GM12878 (cell line): ENCODE measurements at regions not wholly inside any gene's neighbourhood (a gene's known extent, or its start where the extent isn't known, plus 50 kb on each side); places are given as distances from the start of the nearest gene placed in this dataset.

Experiments
- ATAC-seq: fragments of 200-7000 bp; cut with Tn5 transposase; 3 replicates; pipeline ENCODE4 v1.9.1; 2020; ENCODE audit warnings: mild to moderate bottlenecking, moderate library complexity
- BruUV-seq: library from RNA; stranded (reverse); fragments of 400-500 nt; replicated peaks from 2 replicates; lab custom pipeline; 2021; lab: Mats Ljungman, UMichigan
- CTCF ChIA-PET: fragments of 300-600 bp; sonication (Branson Sonifier 250); formaldehyde crosslinking; extraction: SDS; loops from one replicate; lab custom pipeline; 2021; ENCODE audit warnings: inconsistent platforms; lab: Yijun Ruan, JAX
- POLR2A ChIA-PET: fragments of 350-600 bp; formaldehyde crosslinking; extraction: SDS; loops from one replicate; lab custom pipeline; 2021; ENCODE audit warnings: inconsistent platforms; lab: Charles Lee
- RAD21 ChIA-PET: fragments of 300-600 bp; sonication (Branson Sonifier 250); formaldehyde crosslinking; loops from one replicate; lab custom pipeline; 2023; ENCODE audit warnings: antibody characterized with exemption; ENCODE audit not compliant: unreplicated experiment; lab: Charles Lee
- SMC1A ChIA-PET: fragments of 300-600 bp; sonication (Branson Sonifier 250); formaldehyde crosslinking; loops from one replicate; lab custom pipeline; 2023; ENCODE audit not compliant: unreplicated experiment, uncharacterized antibody; lab: Charles Lee
- DNase-seq: peaks from one replicate; pipeline ENCODE4 v3.0.0-alpha.2; 2011; ENCODE audit warnings: low read depth, low spot score
- FAIRE-seq: peaks from 3 replicates; lab custom pipeline; 2011; peaks lifted over from hg19 to GRCh38; lab: Jason Lieb, UNC
- H2AFZ ChIP-seq: 2 replicates; pipeline ENCODE4 v1.6.0; 2011; ENCODE audit warnings: low read depth, low read length, control low read depth; ENCODE audit not compliant: control insufficient read depth
- H3K27ac ChIP-seq: 2 replicates; pipeline ENCODE4 v1.5.1; 2011; ENCODE audit warnings: control low read depth; ENCODE audit not compliant: control insufficient read depth, insufficient read depth
- H3K27me3 ChIP-seq, 2 experiments: replicated peaks in 1 of 2; 2 replicates each; pipeline versions ENCODE4 v1.6.0 to v1.6.1; 2011; ENCODE audit warnings: low read length in 1 of 2; ENCODE audit not compliant: control insufficient read depth in 2 of 2, insufficient read depth in 2 of 2
- H3K36me3 ChIP-seq, 2 experiments: 2 replicates each; pipeline ENCODE4 v1.5.1; 2011; ENCODE audit warnings: low read length in 1 of 2; ENCODE audit not compliant: control insufficient read depth in 2 of 2, insufficient read depth in 2 of 2
- H3K4me1 ChIP-seq: 2 replicates; pipeline ENCODE4 v1.6.1; 2011; ENCODE audit warnings: mild to moderate bottlenecking, low read length, moderate library complexity, mixed read lengths; ENCODE audit not compliant: control insufficient read depth, insufficient read depth
- H3K4me2 ChIP-seq: 2 replicates; pipeline ENCODE4 v1.6.0; 2011; ENCODE audit warnings: control low read depth; ENCODE audit not compliant: control insufficient read depth, insufficient read depth
- H3K4me3 ChIP-seq: fragments of 200-600 bp; sonication (generic); 2 replicates; pipeline ENCODE4 v1.5.1; 2016
- H3K79me2 ChIP-seq: 2 replicates; pipeline ENCODE4 v1.6.0; 2011; ENCODE audit warnings: low read length; ENCODE audit not compliant: control insufficient read depth, insufficient read depth
- H3K9ac ChIP-seq: 2 replicates; pipeline ENCODE4 v1.8.0; 2011; ENCODE audit warnings: low read length, control low read depth, mixed read lengths; ENCODE audit not compliant: control insufficient read depth, insufficient read depth
- H3K9me3 ChIP-seq: replicated peaks from 3 replicates; pipeline ENCODE4 v1.5.1; 2011; ENCODE audit warnings: mild to moderate bottlenecking, low read length; ENCODE audit not compliant: control insufficient read depth, insufficient read depth
- H4K20me1 ChIP-seq: 2 replicates; pipeline ENCODE4 v1.6.0; 2011; ENCODE audit not compliant: control insufficient read depth, insufficient read depth
- ASH2L ChIP-seq: fragments of 300-600, 200-600 bp; sonication (generic); IDR thresholded peaks from 2 replicates; pipeline ENCODE4 v1.6.1; 2017; ENCODE audit warnings: low read depth, mild to moderate bottlenecking, borderline replicate concordance
- BMI1 ChIP-seq: fragments of 450-650 bp; IDR thresholded peaks from 2 replicates; pipeline ENCODE4 v1.6.1; 2016; ENCODE audit warnings: mild to moderate bottlenecking, moderate library complexity, borderline replicate concordance
- CBX3 ChIP-seq: fragments of 200-600 bp; sonication (generic); IDR thresholded peaks from 2 replicates; pipeline ENCODE4 v1.6.1; 2016; ENCODE audit warnings: low read depth, borderline replicate concordance
- EGR1 ChIP-seq, 2 experiments: IDR thresholded peaks; 1 replicate in 1 of 2; 2 replicates in 1 of 2; pipeline ENCODE4 v1.6.1; 2011 to 2012; ENCODE audit warnings: low read depth in 2 of 2, low read length in 2 of 2, borderline replicate concordance in 1 of 2, mild to moderate bottlenecking in 1 of 2, moderate library complexity in 1 of 2
- GATAD2B ChIP-seq: fragments of 450-650 bp; conservative IDR thresholded peaks from 2 replicates; pipeline ENCODE4 v1.6.1; 2017; ENCODE audit warnings: low read depth, mild to moderate bottlenecking, moderate library complexity
- KAT2A ChIP-seq: conservative IDR thresholded peaks from 2 replicates; pipeline ENCODE4 v1.6.1; 2011; ENCODE audit warnings: low read depth, low read length; ENCODE audit not compliant: control insufficient read depth
- KLF5 ChIP-seq: fragments of 450-650 bp; IDR thresholded peaks from 2 replicates; pipeline ENCODE4 v1.6.1; 2014; ENCODE audit warnings: mild to moderate bottlenecking; ENCODE audit not compliant: partially characterized antibody
- NR2C1 ChIP-seq: fragments of 450-650 bp; IDR thresholded peaks from 2 replicates; pipeline ENCODE4 v1.6.1; 2017; ENCODE audit warnings: antibody characterized with exemption, mild to moderate bottlenecking, moderate library complexity
- POLR2A ChIP-seq: IDR thresholded peaks from 2 replicates; pipeline ENCODE4 v1.6.1; 2011; ENCODE audit warnings: low read depth, mild to moderate bottlenecking, low read length
- SP1 ChIP-seq: IDR thresholded peaks from one replicate; pipeline ENCODE4 v1.6.1; 2011; ENCODE audit warnings: low read depth, low read length
- SPI1 ChIP-seq: IDR thresholded peaks from 2 replicates; pipeline ENCODE4 v1.6.1; 2011; ENCODE audit warnings: low read depth, mild to moderate bottlenecking, low read length, moderate library complexity, borderline replicate concordance; ENCODE audit not compliant: insufficient read depth
- ZNF217 ChIP-seq: fragments of 450-650 bp; IDR thresholded peaks from 2 replicates; pipeline ENCODE4 v1.6.1; 2017; ENCODE audit warnings: antibody characterized with exemption, mild to moderate bottlenecking
- WGBS: methylation state at CpG from one replicate; pipeline ENCODE4 v1.1.6; 2016; ENCODE audit warnings: low lambda C conversion rate; ENCODE audit not compliant: insufficient replicate concordance, insufficient coverage; ENCODE audit errors: missing lambda C conversion rate; 5-methylcytosine and 5-hydroxymethylcytosine counted together
- in situ Hi-C: fragments of 300-500 bp; cut with MboI; formaldehyde crosslinking; loops from 9 replicates; pipeline ENCODE4 v1.14.3; 2018; ENCODE audit warnings: mixed read lengths
- intact Hi-C: fragments of 100-400 bp; cut with micrococcal nuclease; formaldehyde crosslinking; loops from one replicate; pipeline ENCODE4 v1.14.2; 2022; ENCODE audit not compliant: unreplicated experiment
- TF ChIP-seq, protein P1 (sequence below): fragments of 450-650 bp; IDR thresholded peaks from 2 replicates; pipeline ENCODE4 v1.6.1; 2018; ENCODE audit warnings: borderline replicate concordance, mild to moderate bottlenecking; ENCODE audit not compliant: partially characterized antibody

DNA sequence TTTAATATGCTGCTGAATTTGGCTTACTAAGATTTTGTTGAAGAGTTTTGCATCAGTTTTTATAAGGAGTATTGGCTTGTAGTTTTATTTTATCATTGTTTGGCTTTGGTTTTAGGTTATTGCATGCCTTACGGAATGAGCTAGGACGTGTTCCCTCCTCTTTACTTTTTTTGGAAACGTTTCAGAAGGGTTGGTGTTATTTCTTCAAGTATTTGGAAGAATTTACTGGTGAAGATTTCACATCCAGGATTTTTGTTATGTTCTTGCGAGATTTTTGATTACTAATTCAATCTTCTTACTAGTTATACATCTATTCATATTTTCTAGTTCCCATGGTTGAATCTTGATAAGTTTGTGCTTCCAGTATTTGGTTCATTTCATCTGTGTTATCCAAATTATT is 823.2 kb downstream of the SLC6A15 start:
- Histone ChIP-seq H3K9me3 (no peaks in the 10 kb centered on the region), H2AFZ (no peak overlapping the region), H3K27me3 (no peaks in the 10 kb centered on the region), H4K20me1 (no peaks in the 10 kb centered on the region), H3K4me2 (no peak overlapping the region), H3K9ac (no peak overlapping the region), H3K36me3 (no peaks in the 10 kb centered on the region), H3K4me1 (no peaks in the 10 kb centered on the region), H3K27ac (no peak overlapping the region), H3K79me2 (no peaks in the 10 kb centered on the region), H3K4me3 (no peak overlapping the region)
- FAIRE-seq (no peak), DNase-seq (no peak), ATAC-seq (no peak)
- TF ChIP-seq KLF5 (no peak), ZNF217 (no peak), ASH2L (no peak), BMI1 (no peak), NR2C1 (no peak), EGR1 (IDR thresholded peaks at IDR 0.05; ENCODE audit: borderline replicate concordance in 1 of 2, low read depth in 2 of 2, low read length in 2 of 2) (no peak), POLR2A (no peak), GATAD2B (no peak), SPI1 (no peak), CBX3 (no peak), KAT2A (no peak), SP1 (no peak)
- TF ChIP-seq, protein P1, sequence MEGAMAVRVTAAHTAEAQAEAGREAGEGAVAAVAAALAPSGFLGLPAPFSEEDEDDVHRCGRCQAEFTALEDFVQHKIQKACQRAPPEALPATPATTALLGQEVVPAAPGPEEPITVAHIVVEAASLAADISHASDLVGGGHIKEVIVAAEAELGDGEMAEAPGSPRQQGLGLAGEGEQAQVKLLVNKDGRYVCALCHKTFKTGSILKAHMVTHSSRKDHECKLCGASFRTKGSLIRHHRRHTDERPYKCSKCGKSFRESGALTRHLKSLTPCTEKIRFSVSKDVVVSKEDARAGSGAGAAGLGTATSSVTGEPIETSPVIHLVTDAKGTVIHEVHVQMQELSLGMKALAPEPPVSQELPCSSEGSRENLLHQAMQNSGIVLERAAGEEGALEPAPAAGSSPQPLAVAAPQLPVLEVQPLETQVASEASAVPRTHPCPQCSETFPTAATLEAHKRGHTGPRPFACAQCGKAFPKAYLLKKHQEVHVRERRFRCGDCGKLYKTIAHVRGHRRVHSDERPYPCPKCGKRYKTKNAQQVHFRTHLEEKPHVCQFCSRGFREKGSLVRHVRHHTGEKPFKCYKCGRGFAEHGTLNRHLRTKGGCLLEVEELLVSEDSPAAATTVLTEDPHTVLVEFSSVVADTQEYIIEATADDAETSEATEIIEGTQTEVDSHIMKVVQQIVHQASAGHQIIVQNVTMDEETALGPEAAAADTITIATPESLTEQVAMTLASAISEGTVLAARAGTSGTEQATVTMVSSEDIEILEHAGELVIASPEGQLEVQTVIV = no peak
- no TSS peak for BruUV-seq
- CTCF ChIA-PET = no interaction called here
- WGBS = 14% methylated on average over 4 of the region's 4 CpGs
- in situ Hi-C loops = no loop called here
- intact Hi-C loops = no loop called here
- POLR2A ChIA-PET = no interaction called here
- SMC1A ChIA-PET = no interaction called here
- RAD21 ChIA-PET = no interaction called here
